HG03280 (cell line): ENCODE measurements at regions not wholly inside any gene's neighbourhood (a gene's known extent, or its start where the extent isn't known, plus 50 kb on each side); places are given as distances from the start of the nearest gene placed in this dataset.

Experiments used
- ATAC-seq: cut with Tn5 transposase; IDR thresholded peaks from one replicate; pipeline ENCODE4 v1.9.1; 2021; ENCODE audit warnings: mild to moderate bottlenecking, moderate library complexity; ENCODE audit not compliant: unreplicated experiment

- ATAC-seq = no peak
Observed at GRCh38 chr10:4354382-4354812, 471.6 kb upstream of the AKR1E2 start.

DNA sequence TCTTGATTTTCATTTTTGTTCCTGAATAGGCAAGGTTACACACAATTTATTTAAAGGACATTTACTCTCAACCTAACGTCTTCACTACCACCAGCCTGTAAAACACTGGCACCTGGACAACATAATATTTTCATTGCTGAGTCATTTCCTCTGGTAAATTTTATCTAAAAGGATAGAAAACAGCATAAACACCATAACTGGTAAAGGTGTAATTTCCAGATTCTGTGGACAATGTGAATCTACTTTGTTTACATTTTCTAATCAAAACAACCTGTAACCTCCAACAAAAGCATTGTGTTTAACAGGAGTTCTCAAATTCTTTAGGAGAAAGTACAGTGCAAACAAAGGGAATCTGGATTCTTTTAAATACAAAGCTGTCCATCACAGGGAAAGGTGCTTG lies 472.0 kb upstream of the AKR1E2 start:
- no peak for ATAC-seq

DNA sequence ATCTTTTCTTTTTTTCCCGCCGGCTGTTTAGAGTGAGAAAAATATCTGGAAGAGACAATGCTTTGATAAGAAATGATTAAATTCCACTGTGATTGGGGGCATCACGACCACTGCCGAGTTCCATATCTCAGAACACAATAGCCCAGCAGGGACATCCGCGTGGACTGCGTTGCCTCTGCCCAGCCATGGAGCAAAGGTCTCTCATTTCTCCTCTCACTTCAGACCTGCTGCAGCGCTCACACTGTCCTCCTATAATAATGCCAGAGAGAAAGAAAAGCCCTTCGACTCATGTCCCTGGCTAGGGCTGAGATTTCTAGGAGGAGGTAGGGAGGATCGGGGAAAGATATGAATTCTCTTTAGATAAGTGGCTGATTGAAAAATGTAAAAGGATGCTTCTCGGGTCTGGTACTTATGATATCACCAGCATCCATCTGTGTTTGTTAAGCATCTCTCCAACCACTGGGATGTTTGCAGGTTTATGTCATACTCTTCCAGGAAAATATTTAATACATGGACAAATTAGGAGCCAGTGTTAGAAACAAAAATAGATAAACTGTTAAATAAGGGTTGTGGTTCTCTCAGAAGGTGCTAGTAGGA lies 472.9 kb upstream of the AKR1E2 start:
- no peak for ATAC-seq

DNA sequence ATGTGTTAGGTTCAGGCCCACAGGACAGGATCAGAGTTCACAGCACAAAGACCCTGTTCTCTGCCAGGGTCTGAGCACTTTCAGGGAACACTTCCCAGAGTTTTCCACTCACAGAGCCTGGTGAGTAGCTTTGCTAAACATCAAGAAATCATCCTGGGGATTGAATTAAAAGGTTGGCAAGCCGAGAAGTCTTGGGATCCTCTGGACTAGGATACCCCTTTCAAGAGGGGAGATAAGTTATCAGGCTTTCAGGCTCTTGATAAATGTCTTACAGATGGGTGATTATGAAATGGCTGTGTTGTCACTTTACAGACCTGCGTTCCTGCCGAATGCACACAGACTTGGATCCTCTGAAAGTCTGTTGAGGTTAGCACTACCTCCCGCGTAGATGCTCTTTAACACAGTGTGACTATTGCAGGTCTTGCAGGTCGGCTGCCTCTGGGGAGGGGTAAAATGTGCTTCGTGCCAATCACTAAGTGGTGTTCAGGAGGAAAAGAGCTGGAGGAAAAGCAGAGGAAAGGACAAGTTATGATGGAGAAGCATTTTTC lies 473.5 kb upstream of the AKR1E2 start:
- no peak for ATAC-seq

DNA sequence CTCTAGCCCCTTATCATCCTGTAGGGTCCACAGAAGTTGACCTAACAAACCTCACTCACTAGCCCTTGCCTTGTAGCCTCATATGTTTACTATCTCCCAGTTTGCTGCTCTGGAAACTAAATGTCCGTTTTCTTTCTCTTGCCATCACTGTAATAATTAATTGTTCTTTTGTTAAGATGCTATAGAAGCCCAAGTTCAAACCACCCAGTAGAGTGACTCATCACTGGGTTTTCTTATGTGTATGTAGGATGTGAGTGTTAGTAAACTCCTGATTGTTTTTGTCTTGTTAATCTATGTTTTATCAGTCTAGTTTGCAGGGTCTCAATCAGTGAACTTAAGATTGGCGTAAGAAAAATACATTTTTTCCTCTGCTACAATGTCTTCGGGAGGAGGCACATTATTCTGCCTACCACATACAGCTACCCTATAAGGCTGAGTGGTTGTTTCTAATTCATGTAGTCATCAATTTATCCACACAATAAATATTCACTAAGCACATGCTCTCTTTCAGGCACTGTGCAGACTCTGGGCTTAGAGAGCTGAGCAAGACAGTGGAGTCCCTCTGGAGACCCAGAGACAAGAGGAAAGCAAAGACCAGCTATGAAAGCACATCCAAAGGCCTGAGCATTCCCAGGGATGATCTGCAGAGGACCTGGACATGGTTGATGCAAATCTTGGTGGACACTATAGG lies 474.1 kb upstream of the AKR1E2 start:
- no peak for ATAC-seq

DNA sequence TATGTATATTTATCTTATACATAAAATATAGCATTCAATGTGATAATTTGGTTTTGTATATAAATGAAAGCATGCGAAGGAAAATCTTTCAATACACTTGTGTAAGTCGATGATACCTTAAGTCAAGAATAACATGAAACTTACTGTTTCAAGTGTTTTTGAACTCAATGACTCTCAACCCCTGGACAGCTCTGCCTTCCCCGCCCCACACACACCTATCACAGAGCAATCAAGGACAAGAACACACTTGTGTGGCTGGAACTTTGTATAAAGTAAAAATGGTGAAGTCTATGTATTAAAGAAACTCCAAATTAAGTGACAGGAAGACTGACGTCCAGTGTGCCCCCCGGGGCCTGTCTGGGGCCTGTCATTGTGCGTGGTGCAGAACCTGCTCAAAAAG lies 478.6 kb upstream of the AKR1E2 start:
- no peak for ATAC-seq

DNA sequence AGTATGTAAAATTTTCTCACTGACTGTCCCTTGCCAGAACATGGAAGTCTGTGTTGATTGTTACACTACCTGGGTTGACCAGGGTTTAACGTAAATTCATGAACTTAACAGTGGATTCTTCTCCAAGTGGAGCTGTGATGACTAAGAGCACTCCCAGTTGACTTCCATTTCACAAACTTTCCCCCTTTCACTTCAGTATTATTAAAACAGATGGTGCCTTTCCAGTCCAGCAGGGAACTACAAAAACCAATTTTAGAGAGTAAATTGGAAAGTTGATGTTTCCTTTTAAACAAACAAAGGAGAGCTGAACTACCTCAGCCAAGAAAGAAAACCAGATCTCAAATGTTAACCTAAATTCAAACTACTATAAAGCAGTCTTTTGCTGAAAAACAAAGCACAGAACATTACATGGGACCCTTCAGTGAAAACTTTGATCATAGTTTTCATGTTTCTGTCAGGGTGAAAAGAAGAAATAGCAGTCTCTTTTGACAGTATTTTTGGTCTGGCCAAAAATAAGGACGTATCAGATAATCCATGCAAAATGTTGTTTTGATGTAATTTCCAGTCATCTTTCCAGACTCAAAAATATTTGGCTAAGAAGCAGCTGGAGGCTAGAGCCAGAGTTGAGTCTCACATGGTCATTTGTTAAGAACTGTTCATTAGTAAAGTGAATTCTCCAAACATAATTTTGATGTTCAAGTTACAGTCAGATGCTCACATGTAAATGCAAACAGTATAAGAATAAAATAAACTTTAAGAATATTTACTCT lies 479.9 kb upstream of the AKR1E2 start:
- no peak for ATAC-seq

GRCh38 chr10:4344492-4344994 lies 481.5 kb upstream of the AKR1E2 start:
- no peak for ATAC-seq

DNA sequence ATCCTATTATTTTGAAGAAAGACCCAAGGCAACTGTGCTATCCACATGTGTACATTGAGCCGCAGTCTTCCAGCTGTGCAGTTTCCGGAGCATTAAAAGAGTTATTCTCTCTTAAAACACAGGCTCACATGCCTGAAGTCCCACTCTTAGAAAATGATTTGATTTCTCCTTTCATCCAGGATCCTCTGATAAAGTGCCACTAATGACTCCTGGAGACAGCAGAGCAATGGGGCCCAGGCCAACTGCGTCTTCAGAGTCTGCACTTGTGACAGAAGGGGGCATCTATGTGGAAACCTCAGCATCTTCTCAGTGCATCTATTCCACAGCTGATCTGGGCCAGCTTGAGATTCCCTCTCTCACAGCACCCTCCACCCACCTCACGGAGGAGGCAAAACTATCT lies 482.1 kb upstream of the AKR1E2 start:
- no peak for ATAC-seq

GRCh38 chr10:4343091-4343490 lies 482.9 kb upstream of the AKR1E2 start:
- ATAC-seq = no peak

GRCh38 chr10:4338768-4339167 lies 487.2 kb upstream of the AKR1E2 start:
- ATAC-seq = no peak

DNA sequence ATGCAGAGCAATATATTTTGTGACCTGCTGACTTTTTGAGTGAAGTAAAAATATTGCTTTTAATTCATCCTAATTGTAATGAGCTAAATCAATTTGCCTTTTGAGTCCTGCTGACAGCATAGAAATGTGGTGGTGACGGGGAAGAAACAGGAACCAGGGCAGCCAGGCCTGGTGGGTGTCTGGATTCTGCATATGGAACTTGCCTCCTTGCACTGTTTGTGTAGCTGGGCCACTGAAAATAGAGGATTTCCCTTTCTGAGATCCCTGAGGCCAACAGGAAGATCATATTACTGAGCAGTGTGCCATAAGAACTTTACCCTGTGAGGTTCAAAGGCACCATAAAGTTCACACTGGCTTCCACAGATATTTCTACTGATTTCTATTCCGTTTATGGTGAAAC lies 488.4 kb upstream of the AKR1E2 start:
- no peak for ATAC-seq

- ATAC-seq = no peak
Observed at GRCh38 chr10:4334871-4335270, 491.1 kb upstream of the AKR1E2 start.

DNA sequence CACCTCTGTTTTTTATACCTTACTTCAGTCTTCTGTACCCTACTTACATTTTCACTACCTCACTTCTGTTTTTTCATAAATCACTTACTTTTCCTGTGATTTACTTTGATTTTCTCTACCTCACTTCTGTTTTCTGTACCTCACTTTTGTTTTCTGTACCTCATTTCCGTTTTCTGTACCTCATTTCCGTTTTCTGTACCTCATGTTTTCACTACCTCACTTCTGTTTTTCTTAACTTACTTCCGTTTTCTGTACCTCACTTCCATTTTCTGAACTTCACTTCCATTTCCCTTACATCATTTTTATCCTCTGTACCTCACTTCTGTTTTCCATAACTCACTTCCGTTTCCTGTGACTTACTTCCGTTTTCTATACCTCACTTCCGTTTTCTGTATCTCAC lies 492.0 kb upstream of the AKR1E2 start:
- no peak for ATAC-seq

DNA sequence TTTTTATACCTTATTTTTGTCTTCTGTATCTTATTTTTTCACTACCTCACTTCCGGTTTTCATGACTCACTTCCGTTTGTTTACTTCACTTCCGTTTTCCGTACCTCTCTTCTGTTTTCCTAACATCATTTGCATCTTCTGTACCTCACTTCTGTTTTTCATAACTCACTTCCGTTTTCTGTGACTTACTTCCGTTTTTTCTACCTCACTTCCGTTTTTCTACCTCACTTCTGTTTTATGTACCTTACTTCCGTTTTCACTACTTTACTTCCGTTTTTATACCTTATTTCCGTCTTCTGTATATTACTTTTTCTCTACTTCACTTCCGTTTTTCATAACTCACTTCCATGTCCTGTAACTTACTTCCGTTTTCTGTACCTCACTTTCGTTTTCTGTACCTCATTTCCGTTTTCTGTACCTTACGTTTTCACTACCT lies 492.5 kb upstream of the AKR1E2 start:
- no peak for ATAC-seq

GRCh38 chr10:4332764-4333458 lies 493.1 kb upstream of the AKR1E2 start:
- no peak for ATAC-seq

DNA sequence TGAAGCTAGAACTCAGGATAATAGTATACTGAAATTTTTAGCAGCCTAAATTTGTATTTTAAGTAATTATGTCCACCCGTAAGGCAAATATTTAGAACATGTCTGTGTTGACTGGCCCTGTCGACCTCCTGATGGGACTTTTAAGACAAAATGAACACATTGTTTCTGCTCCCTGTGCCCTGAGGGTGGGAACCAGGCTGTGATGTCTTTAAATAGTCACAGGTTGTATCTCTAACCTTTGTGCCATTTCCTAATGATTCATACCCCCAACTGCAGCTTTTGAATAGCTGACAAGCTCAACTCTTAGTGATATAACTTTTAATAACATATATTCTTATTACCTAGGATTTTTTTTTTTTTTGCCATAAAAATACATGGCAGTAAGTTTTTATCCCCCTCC lies 494.9 kb upstream of the AKR1E2 start:
- no peak for ATAC-seq

DNA sequence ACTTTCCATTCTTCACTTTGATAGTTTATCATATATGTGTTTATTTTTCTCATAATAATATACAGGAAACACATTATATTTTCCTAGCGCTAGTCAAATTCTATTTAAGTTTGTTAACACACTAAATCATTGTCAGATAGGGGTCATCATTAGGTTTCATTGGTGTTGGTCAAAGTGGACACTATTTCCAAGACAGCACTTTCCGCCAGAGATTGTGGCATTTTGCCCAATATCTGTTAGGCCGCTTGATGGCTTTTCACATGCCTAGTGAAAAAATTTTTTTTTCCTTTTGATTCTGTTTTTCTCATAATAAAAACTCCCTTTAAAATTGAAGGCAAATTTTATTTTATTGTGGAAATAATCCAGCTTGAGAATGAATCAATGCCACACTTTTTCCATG lies 495.4 kb upstream of the AKR1E2 start:
- no peak for ATAC-seq

GRCh38 chr10:4329225-4329624 lies 496.8 kb upstream of the AKR1E2 start:
- no peak for ATAC-seq

- no peak for ATAC-seq
Observed at GRCh38 chr10:4326647-4327046, 499.4 kb upstream of the AKR1E2 start.

- no peak for ATAC-seq
Observed at GRCh38 chr10:4319870-4320367, 506.1 kb upstream of the AKR1E2 start.
